SU-DHL-6 (cell line): ENCODE measurements at regions not wholly inside any gene's neighbourhood (a gene's known extent, or its start where the extent isn't known, plus 50 kb on each side); places are given as distances from the start of the nearest gene placed in this dataset.

Experiments
- EZH2phosphoT487 ChIP-seq: fragments of 200-600 bp; sonication (generic), shearing (Covaris generic); conservative IDR thresholded peaks from 2 replicates; pipeline ENCODE4 v1.6.1; 2018; ENCODE audit warnings: mild to moderate bottlenecking, antibody characterized with exemption, low read length, moderate library complexity, mixed read lengths
- TF ChIP-seq, protein P1 (sequence below): fragments of 200-600 bp; sonication (generic); IDR thresholded peaks from one replicate; pipeline ENCODE4 v1.5.1; 2017; ENCODE audit warnings: antibody characterized with exemption, mild to moderate bottlenecking, low read length, moderate library complexity; ENCODE audit not compliant: insufficient read depth, poor library complexity, severe bottlenecking

DNA sequence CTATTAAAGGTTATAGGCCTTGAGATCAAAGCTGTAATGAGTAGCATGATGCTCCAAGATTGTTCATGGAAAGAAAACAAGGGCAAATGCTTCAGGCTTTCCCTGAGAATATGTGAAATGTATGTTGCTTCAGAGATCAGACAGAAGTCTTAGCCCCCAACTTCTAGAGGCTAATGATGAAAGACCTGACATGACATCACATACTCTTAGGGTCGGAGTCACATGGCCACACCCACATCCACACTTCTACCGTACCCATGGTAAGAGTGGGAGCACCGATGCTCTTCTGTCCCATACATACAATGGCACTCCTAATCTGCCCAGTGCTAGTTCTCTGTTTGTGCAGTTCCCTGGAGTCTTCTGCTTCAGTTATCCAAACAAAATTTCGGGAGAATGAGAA is 111.9 kb upstream of the ACSL4 start:
- TF ChIP-seq, protein P1, sequence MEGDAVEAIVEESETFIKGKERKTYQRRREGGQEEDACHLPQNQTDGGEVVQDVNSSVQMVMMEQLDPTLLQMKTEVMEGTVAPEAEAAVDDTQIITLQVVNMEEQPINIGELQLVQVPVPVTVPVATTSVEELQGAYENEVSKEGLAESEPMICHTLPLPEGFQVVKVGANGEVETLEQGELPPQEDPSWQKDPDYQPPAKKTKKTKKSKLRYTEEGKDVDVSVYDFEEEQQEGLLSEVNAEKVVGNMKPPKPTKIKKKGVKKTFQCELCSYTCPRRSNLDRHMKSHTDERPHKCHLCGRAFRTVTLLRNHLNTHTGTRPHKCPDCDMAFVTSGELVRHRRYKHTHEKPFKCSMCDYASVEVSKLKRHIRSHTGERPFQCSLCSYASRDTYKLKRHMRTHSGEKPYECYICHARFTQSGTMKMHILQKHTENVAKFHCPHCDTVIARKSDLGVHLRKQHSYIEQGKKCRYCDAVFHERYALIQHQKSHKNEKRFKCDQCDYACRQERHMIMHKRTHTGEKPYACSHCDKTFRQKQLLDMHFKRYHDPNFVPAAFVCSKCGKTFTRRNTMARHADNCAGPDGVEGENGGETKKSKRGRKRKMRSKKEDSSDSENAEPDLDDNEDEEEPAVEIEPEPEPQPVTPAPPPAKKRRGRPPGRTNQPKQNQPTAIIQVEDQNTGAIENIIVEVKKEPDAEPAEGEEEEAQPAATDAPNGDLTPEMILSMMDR: no peak
- no peak for TF ChIP-seq EZH2phosphoT487
